Panc1 (cell line): ENCODE measurements at regions not wholly inside any gene's neighbourhood (a gene's known extent, or its start where the extent isn't known, plus 50 kb on each side); places are given as distances from the start of the nearest gene placed in this dataset.

Experiments
- ATAC-seq: fragments of 200-7000 bp; cut with Tn5 transposase; 2 replicates; pipeline ENCODE4 v1.9.1; 2020; ENCODE audit warnings: mild to moderate bottlenecking, moderate library complexity
- BruUV-seq: library from RNA; stranded (reverse); fragments of 400-500 nt; replicated peaks from 2 replicates; lab custom pipeline; 2021; lab: Mats Ljungman, UMichigan
- CTCF ChIA-PET: fragments of 300-600 bp; sonication (Branson Sonifier 250); formaldehyde crosslinking; loops from one replicate; lab custom pipeline; 2022; ENCODE audit warnings: antibody characterized with exemption; lab: Charles Lee
- POLR2A ChIA-PET: fragments of 300-600 bp; sonication (Branson Sonifier 250); formaldehyde crosslinking; loops from one replicate; lab custom pipeline; 2022; ENCODE audit warnings: antibody characterized with exemption; lab: Charles Lee
- DNase-seq: peaks from one replicate; pipeline ENCODE4 v3.0.0-alpha.2; 2010; ENCODE audit warnings: low read depth, low spot score
- H3K27ac ChIP-seq: 2 replicates; pipeline ENCODE4 v1.5.1; 2011; ENCODE audit warnings: mild to moderate bottlenecking, low read length, inconsistent platforms
- H3K27me3 ChIP-seq: fragments of 200-500 bp; sonication (Bioruptor generic); 2 replicates; pipeline ENCODE4 v1.6.0; 2014; ENCODE audit warnings: low read length, inconsistent platforms; ENCODE audit not compliant: control insufficient read depth, insufficient read depth
- H3K36me3 ChIP-seq: fragments of 200-500 bp; sonication (Bioruptor generic); 2 replicates; pipeline ENCODE4 v1.5.1; 2014; ENCODE audit warnings: inconsistent platforms, mild to moderate bottlenecking, low read length, moderate library complexity; ENCODE audit not compliant: control insufficient read depth, insufficient read depth
- H3K4me1 ChIP-seq: 2 replicates; pipeline ENCODE4 v1.5.1; 2011; ENCODE audit warnings: inconsistent platforms, mild to moderate bottlenecking, low read length, moderate library complexity; ENCODE audit not compliant: control insufficient read depth, insufficient read depth
- H3K4me3 ChIP-seq, 2 experiments: 2 replicates each; pipeline ENCODE4 v1.5.1; 2011 to 2012; ENCODE audit warnings: low read depth in 2 of 2, low read length in 2 of 2, mild to moderate bottlenecking in 2 of 2, inconsistent platforms in 1 of 2, moderate library complexity in 1 of 2
- H3K9me3 ChIP-seq: fragments of 200-500 bp; sonication (Bioruptor generic); 2 replicates; pipeline ENCODE4 v1.5.1; 2014; ENCODE audit warnings: low read depth, mild to moderate bottlenecking, inconsistent platforms, low read length, moderate library complexity; ENCODE audit not compliant: control insufficient read depth, insufficient read depth
- POLR2AphosphoS5 ChIP-seq: IDR thresholded peaks from 2 replicates; pipeline ENCODE4 v1.6.1; 2012; ENCODE audit warnings: mild to moderate bottlenecking, low read depth, low read length, moderate library complexity
- SIN3A ChIP-seq: IDR thresholded peaks from 2 replicates; pipeline ENCODE4 v1.6.1; 2012; ENCODE audit warnings: low read depth, mild to moderate bottlenecking, low read length, moderate library complexity, borderline replicate concordance; ENCODE audit not compliant: insufficient read depth
- TCF7L2 ChIP-seq: IDR thresholded peaks from 2 replicates; pipeline ENCODE4 v1.6.1; 2011; ENCODE audit warnings: mild to moderate bottlenecking, low read depth, low read length, inconsistent platforms
- in situ Hi-C: cut with HindIII; loops from 2 replicates; pipeline ENCODE4 v1.10.0; 2016; ENCODE audit warnings: low sequenced_read_pairs, low pct_unique_long_range_greater_than_20kb
- intact Hi-C: fragments of 100-400 bp; cut with micrococcal nuclease; formaldehyde crosslinking; loops from one replicate; pipeline ENCODE4 v1.10.0; 2022; ENCODE audit not compliant: unreplicated experiment
- TF ChIP-seq, protein P1 (sequence below), 2 experiments: IDR thresholded peaks; 2 replicates each; pipeline ENCODE4 v1.6.1; 2011 to 2012; ENCODE audit warnings: low read depth in 2 of 2, control low read depth in 1 of 2, low read length in 1 of 2, mild to moderate bottlenecking in 1 of 2, moderate library complexity in 1 of 2; ENCODE audit not compliant: insufficient read depth in 1 of 2
- TF ChIP-seq, protein P2 (sequence below): fragments of 450-650 bp; IDR thresholded peaks from 2 replicates; pipeline ENCODE4 v1.5.1; 2017; ENCODE audit warnings: mild to moderate bottlenecking

DNA sequence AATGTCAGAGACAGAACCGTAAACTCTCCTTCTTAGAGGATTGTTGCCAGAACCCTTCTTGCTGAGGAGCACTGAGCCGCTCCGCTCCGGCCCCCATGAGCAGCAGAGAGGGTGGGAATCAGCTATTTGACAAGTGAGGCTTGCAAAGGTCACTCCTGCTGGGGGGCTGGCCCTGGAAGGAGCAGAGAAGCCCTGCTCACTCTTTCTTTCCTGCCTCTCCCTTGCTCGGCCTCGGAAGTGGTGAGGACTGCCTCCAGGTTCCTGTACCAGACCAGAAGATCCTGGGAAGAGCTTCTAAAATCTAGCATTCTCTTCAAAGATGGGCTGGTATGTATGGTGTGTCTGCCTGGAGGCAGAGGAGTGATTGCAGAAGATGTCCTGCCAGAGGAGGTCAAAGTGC lies 168.6 kb upstream of the NECTIN1 start:
- peaks cover 17% of the 10 kb centered on the region for H3K27me3 ChIP-seq

DNA sequence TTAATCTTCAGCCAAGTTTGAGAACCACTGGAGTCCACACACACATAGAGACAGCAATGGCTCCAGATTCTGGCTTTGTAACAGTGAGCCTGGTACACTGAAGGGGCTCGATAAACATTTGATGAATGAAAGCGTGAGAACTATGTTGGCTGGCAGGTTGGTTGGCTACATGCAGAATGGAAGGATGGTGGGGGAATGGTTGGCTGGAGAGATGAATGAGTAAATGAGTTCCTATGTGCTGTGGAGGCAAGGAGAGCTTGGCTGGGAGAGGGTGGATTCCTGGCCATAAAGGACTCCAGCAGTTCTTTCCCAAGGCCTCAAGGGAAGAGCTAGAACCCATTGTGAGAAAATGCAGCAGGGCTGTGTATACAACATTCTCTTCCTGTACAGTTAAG lies 168.0 kb upstream of the NECTIN1 start:
- DNase-seq (no peak), ATAC-seq (no peak)
- CTCF ChIA-PET, result no interaction called here
- POLR2A ChIA-PET, result no interaction called here
- intact Hi-C loops (no loop called here), in situ Hi-C loops (no loop called here)
- no peak overlapping the region for H3K4me3 ChIP-seq
- no peak overlapping the region for H3K27ac ChIP-seq
- H3K4me1 ChIP-seq, result no peaks in the 10 kb centered on the region
- H3K27me3 ChIP-seq, result peaks cover 17% of the 10 kb centered on the region
- TF ChIP-seq POLR2AphosphoS5 (no peak), TCF7L2 (no peak), SIN3A (no peak)
- TF ChIP-seq, protein P1, sequence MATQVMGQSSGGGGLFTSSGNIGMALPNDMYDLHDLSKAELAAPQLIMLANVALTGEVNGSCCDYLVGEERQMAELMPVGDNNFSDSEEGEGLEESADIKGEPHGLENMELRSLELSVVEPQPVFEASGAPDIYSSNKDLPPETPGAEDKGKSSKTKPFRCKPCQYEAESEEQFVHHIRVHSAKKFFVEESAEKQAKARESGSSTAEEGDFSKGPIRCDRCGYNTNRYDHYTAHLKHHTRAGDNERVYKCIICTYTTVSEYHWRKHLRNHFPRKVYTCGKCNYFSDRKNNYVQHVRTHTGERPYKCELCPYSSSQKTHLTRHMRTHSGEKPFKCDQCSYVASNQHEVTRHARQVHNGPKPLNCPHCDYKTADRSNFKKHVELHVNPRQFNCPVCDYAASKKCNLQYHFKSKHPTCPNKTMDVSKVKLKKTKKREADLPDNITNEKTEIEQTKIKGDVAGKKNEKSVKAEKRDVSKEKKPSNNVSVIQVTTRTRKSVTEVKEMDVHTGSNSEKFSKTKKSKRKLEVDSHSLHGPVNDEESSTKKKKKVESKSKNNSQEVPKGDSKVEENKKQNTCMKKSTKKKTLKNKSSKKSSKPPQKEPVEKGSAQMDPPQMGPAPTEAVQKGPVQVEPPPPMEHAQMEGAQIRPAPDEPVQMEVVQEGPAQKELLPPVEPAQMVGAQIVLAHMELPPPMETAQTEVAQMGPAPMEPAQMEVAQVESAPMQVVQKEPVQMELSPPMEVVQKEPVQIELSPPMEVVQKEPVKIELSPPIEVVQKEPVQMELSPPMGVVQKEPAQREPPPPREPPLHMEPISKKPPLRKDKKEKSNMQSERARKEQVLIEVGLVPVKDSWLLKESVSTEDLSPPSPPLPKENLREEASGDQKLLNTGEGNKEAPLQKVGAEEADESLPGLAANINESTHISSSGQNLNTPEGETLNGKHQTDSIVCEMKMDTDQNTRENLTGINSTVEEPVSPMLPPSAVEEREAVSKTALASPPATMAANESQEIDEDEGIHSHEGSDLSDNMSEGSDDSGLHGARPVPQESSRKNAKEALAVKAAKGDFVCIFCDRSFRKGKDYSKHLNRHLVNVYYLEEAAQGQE (IDR thresholded peaks at IDR 0.05; ENCODE audit: insufficient read depth in 1 of 2, low read depth in 2 of 2, low read length in 1 of 2), result no peak
- TF ChIP-seq, protein P2, sequence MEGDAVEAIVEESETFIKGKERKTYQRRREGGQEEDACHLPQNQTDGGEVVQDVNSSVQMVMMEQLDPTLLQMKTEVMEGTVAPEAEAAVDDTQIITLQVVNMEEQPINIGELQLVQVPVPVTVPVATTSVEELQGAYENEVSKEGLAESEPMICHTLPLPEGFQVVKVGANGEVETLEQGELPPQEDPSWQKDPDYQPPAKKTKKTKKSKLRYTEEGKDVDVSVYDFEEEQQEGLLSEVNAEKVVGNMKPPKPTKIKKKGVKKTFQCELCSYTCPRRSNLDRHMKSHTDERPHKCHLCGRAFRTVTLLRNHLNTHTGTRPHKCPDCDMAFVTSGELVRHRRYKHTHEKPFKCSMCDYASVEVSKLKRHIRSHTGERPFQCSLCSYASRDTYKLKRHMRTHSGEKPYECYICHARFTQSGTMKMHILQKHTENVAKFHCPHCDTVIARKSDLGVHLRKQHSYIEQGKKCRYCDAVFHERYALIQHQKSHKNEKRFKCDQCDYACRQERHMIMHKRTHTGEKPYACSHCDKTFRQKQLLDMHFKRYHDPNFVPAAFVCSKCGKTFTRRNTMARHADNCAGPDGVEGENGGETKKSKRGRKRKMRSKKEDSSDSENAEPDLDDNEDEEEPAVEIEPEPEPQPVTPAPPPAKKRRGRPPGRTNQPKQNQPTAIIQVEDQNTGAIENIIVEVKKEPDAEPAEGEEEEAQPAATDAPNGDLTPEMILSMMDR, result no peak
- no peaks in the 10 kb centered on the region for H3K36me3 ChIP-seq
- no TSS peak for BruUV-seq
- no peaks in the 10 kb centered on the region for H3K9me3 ChIP-seq

More for the DNA sequence above, 168.6 kb upstream of the NECTIN1 start:
- in situ Hi-C loops (no loop called here), intact Hi-C loops (no loop called here)
- Histone ChIP-seq H3K4me3 (no peak overlapping the region), H3K36me3 (no peaks in the 10 kb centered on the region), H3K9me3 (no peaks in the 10 kb centered on the region), H3K27ac (no peak overlapping the region), H3K4me1 (no peaks in the 10 kb centered on the region)
- POLR2A ChIA-PET, result no interaction called here
- no peak for ATAC-seq
- CTCF ChIA-PET, result no interaction called here
- TF ChIP-seq SIN3A (no peak), TCF7L2 (no peak), POLR2AphosphoS5 (no peak)
- TF ChIP-seq, protein P2, result no peak
- TF ChIP-seq, protein P1 (IDR thresholded peaks at IDR 0.05; ENCODE audit: insufficient read depth in 1 of 2, low read depth in 2 of 2, low read length in 1 of 2), result no peak
- DNase-seq, result no peak
- no TSS peak for BruUV-seq
